IMR-90 (cell line): ENCODE measurements at regions not wholly inside any gene's neighbourhood (a gene's known extent, or its start where the extent isn't known, plus 50 kb on each side); places are given as distances from the start of the nearest gene placed in this dataset.

ENCODE experiments used
- ATAC-seq: fragments of 200-7000 bp; cut with Tn5 transposase; 2 replicates; pipeline ENCODE4 v1.9.1; 2020; ENCODE audit warnings: low read depth, mild to moderate bottlenecking, moderate library complexity
- BruUV-seq: library from RNA; stranded (reverse); fragments of 400-500 nt; replicated peaks from 2 replicates; lab custom pipeline; 2021; lab: Mats Ljungman, UMichigan
- CTCF ChIA-PET: fragments of 300-600 bp; formaldehyde crosslinking; extraction: SDS; loops from one replicate; lab custom pipeline; 2021; ENCODE audit warnings: antibody characterized with exemption; lab: Yijun Ruan, JAX
- POLR2A ChIA-PET: fragments of 300-600 bp; sonication (Branson Sonifier 250); formaldehyde crosslinking; loops from one replicate; lab custom pipeline; 2022; ENCODE audit warnings: antibody characterized with exemption; ENCODE audit not compliant: unreplicated experiment; lab: Charles Lee
- DNase-seq: peaks from one replicate; pipeline ENCODE4 v3.0.0; 2013
- H2AFZ ChIP-seq: replicated peaks from 2 replicates; pipeline ENCODE3; 2013; ENCODE audit warnings: low read length, mild to moderate bottlenecking; ENCODE audit not compliant: poor library complexity
- H2AK5ac ChIP-seq: 2 replicates; pipeline ENCODE4 v1.6.1; 2013; ENCODE audit warnings: low read depth, low read length, inconsistent platforms
- H2AK9ac ChIP-seq: replicated peaks from 2 replicates; pipeline ENCODE3; 2013; ENCODE audit warnings: mild to moderate bottlenecking, low read depth, low read length, moderate library complexity; ENCODE audit not compliant: poor library complexity
- H2BK120ac ChIP-seq: 2 replicates; pipeline ENCODE4 v1.6.1; 2013; ENCODE audit warnings: low read depth, low read length, inconsistent platforms
- H2BK15ac ChIP-seq: 3 replicates; pipeline ENCODE4 v1.6.1; 2013; ENCODE audit warnings: low read depth, low read length, inconsistent platforms
- H2BK20ac ChIP-seq: 2 replicates; pipeline ENCODE4 v1.6.1; 2013; ENCODE audit warnings: low read depth, mild to moderate bottlenecking, inconsistent platforms, low read length, moderate library complexity
- H2BK5ac ChIP-seq: 2 replicates; pipeline ENCODE4 v1.6.1; 2013; ENCODE audit warnings: mild to moderate bottlenecking, low read depth, low read length, inconsistent platforms; ENCODE audit not compliant: poor library complexity, severe bottlenecking
- H3K14ac ChIP-seq: replicated peaks from 2 replicates; pipeline ENCODE4 v1.6.1; 2013; ENCODE audit warnings: low read depth, low read length, inconsistent platforms
- H3K18ac ChIP-seq: 2 replicates; pipeline ENCODE4 v1.6.1; 2013; ENCODE audit warnings: low read depth, low read length, control low read depth
- H3K23ac ChIP-seq: 2 replicates; pipeline ENCODE4 v1.6.1; 2013; ENCODE audit warnings: low read depth, low read length, inconsistent platforms
- H3K27ac ChIP-seq: 2 replicates; pipeline ENCODE4 v1.5.1; 2013; ENCODE audit warnings: mild to moderate bottlenecking, control low read depth, low read length; ENCODE audit not compliant: insufficient read depth
- H3K27me3 ChIP-seq: 2 replicates; pipeline ENCODE4 v1.6.1; 2013; ENCODE audit warnings: low read length; ENCODE audit not compliant: control insufficient read depth, insufficient read depth
- H3K36me3 ChIP-seq: 2 replicates; pipeline ENCODE4 v1.6.1; 2013; ENCODE audit warnings: low read length, mixed read lengths; ENCODE audit not compliant: control insufficient read depth, insufficient read depth
- H3K4ac ChIP-seq: 2 replicates; pipeline ENCODE4 v1.6.1; 2013; ENCODE audit warnings: low read depth, low read length, inconsistent platforms
- H3K4me1 ChIP-seq: 2 replicates; pipeline ENCODE4 v1.6.1; 2013; ENCODE audit warnings: low read length, mixed read lengths; ENCODE audit not compliant: control insufficient read depth, insufficient read depth
- H3K4me2 ChIP-seq: 2 replicates; pipeline ENCODE4 v1.6.1; 2013; ENCODE audit warnings: low read depth, mild to moderate bottlenecking, control low read depth, low read length, moderate library complexity
- H3K4me3 ChIP-seq: 2 replicates; pipeline ENCODE4 v1.5.1; 2013; ENCODE audit warnings: low read depth, mild to moderate bottlenecking, control low read depth, low read length, moderate library complexity; ENCODE audit not compliant: insufficient read depth
- H3K56ac ChIP-seq: 2 replicates; pipeline ENCODE4 v1.6.1; 2013; ENCODE audit warnings: low read length, inconsistent platforms; ENCODE audit not compliant: insufficient read depth; ENCODE audit errors: extremely low read depth
- H3K79me1 ChIP-seq, 2 experiments: 2 replicates each; pipeline ENCODE4 v1.6.1; 2013; ENCODE audit warnings: low read length in 2 of 2, inconsistent platforms in 1 of 2, low read depth in 1 of 2
- H3K9ac ChIP-seq: 2 replicates; pipeline ENCODE4 v1.6.1; 2013; ENCODE audit warnings: low read depth, low read length, control low read depth
- H3K9me1 ChIP-seq: 2 replicates; pipeline ENCODE4 v1.6.1; 2013; ENCODE audit warnings: low read length, inconsistent platforms; ENCODE audit not compliant: insufficient read depth
- H3K9me3 ChIP-seq: 2 replicates; pipeline ENCODE4 v1.6.1; 2013; ENCODE audit warnings: low read length; ENCODE audit not compliant: control insufficient read depth, insufficient read depth
- H4K20me1 ChIP-seq: 2 replicates; pipeline ENCODE4 v1.6.1; 2013; ENCODE audit warnings: low read length, inconsistent platforms; ENCODE audit not compliant: insufficient read depth
- H4K5ac ChIP-seq: 2 replicates; pipeline ENCODE4 v1.6.1; 2013; ENCODE audit warnings: mild to moderate bottlenecking, low read depth, low read length, control low read depth
- H4K8ac ChIP-seq, 2 experiments: 2 replicates each; pipeline ENCODE4 v1.6.1; 2013; ENCODE audit warnings: low read depth in 2 of 2, low read length in 2 of 2, control low read depth in 1 of 2, inconsistent platforms in 1 of 2
- H4K91ac ChIP-seq: 2 replicates; pipeline ENCODE4 v1.6.1; 2013; ENCODE audit warnings: low read depth, low read length, inconsistent platforms; ENCODE audit not compliant: insufficient read depth
- CEBPB ChIP-seq: IDR thresholded peaks from 2 replicates; pipeline ENCODE4 v1.6.1; 2012; ENCODE audit warnings: low read depth, low read length, improper control_type of control experiment
- CHD1 ChIP-seq: IDR thresholded peaks from 2 replicates; pipeline ENCODE4 v1.6.1; 2012; ENCODE audit warnings: low read depth, low read length, improper control_type of control experiment
- CTCF ChIP-seq: conservative IDR thresholded peaks from 2 replicates; pipeline ENCODE4 v1.5.1; 2012; ENCODE audit warnings: mild to moderate bottlenecking, low read depth, low read length, improper control_type of control experiment
- FOS ChIP-seq: fragments of 150-350 bp; IDR thresholded peaks from 2 replicates; pipeline ENCODE4 v1.6.1; 2016; ENCODE audit warnings: low read depth, low read length
- NFE2L2 ChIP-seq: fragments of 150-350 bp; IDR thresholded peaks from 2 replicates; pipeline ENCODE4 v1.6.1; 2016; ENCODE audit warnings: low read depth, mild to moderate bottlenecking, low read length
- RAD21 ChIP-seq: IDR thresholded peaks from 2 replicates; pipeline ENCODE4 v1.6.1; 2012; ENCODE audit warnings: low read length, improper control_type of control experiment
- WGBS, 2 experiments: methylation state at CpG; one replicate each; pipeline versions ENCODE4 v1.1.5 to v1.1.7; 2013; ENCODE audit warnings: missing lambda C conversion rate in 2 of 2; ENCODE audit not compliant: insufficient read length in 1 of 2; ENCODE audit errors: extremely low coverage in 2 of 2; 5-methylcytosine and 5-hydroxymethylcytosine counted together
- dilution Hi-C: fragments of 300-500 bp; cut with HindIII; formaldehyde crosslinking; loops from one replicate; pipeline ENCODE4 v1.14.3; 2018; ENCODE audit warnings: low sequenced_read_pairs; ENCODE audit not compliant: unreplicated experiment
- in situ Hi-C: fragments of 300-500 bp; cut with MboI; formaldehyde crosslinking; loops from 3 replicates; pipeline ENCODE4 v1.14.3; 2019; ENCODE audit warnings: low sequenced_read_pairs, inconsistent platforms, mixed read lengths
- intact Hi-C: fragments of 100-400 bp; cut with micrococcal nuclease; formaldehyde crosslinking; loops from 2 replicates; pipeline ENCODE4 v1.10.0; 2022
- TF ChIP-seq, protein P1 (sequence below): fragments of 150-350 bp; IDR thresholded peaks from 2 replicates; pipeline ENCODE4 v1.6.1; 2017; ENCODE audit warnings: mild to moderate bottlenecking, antibody characterized with exemption, low read length, low read depth

DNA sequence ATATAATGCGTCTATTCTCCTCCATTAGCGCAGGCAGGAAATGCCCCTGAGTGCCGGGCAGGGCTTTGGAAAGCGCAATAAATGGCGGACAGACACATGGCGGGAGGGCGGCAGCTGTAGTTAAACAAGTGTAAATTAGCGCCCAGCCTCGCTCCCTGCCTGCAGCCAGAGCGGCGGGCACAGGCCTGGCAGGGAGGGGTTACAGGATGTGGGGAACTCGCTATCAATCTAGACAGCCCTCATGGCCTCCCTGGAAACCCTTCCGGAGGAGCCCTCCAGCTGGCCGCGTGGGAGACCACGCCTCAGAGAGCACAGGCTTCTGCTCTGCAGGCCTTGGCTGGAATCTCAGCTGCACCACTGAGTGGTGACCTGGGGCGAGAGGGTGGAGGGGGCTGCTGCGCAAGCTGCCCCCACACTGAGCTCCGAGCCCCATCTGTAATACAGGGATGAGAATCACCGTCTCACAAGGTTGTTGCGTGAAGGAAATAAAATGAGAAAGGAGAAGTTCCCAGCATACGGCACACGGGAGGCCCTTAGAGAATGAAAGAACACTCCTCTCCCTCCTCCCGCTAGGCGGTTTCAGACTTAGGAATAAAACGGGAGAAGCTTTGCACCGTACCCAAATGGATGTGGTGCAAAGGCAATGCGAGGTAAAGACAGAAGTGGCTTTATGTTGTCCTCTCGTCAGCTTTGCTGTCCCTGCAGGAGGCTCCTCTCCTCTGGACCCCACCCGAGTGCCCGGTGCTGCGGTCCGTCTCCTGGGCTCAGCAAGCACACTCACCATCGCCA is 167.2 kb upstream of the POU3F1 start:
- no peak overlapping the region for H3K23ac ChIP-seq
- no peak overlapping the region for H3K14ac ChIP-seq
- ATAC-seq = no peak
- no peak overlapping the region for H4K91ac ChIP-seq
- in situ Hi-C loops = no loop called here
- H3K36me3 ChIP-seq = no peaks in the 10 kb centered on the region
- H3K9ac ChIP-seq = no peak overlapping the region
- no peak overlapping the region for H3K27ac ChIP-seq
- no peak overlapping the region for H3K4me2 ChIP-seq
- H4K8ac ChIP-seq = no peak overlapping the region
- ChIA-PET CTCF (no interaction called here), POLR2A (no interaction called here)
- intact Hi-C loops = no loop called here
- no TSS peak for BruUV-seq
- WGBS, 2 experiments = 75% methylated on average over 9 of the region's 34 CpGs; no CpG with 5 or more reads in 1 of the 2 experiments
- no peak overlapping the region for H2AK5ac ChIP-seq
- H3K79me1 ChIP-seq = no peaks in the 10 kb centered on the region
- no peak overlapping the region for H2AK9ac ChIP-seq
- no peaks in the 10 kb centered on the region for H4K20me1 ChIP-seq
- H4K5ac ChIP-seq = no peak overlapping the region
- H3K56ac ChIP-seq = no peak overlapping the region
- no peak overlapping the region for H3K4ac ChIP-seq
- dilution Hi-C loops = no loop called here
- no peak overlapping the region for H2BK20ac ChIP-seq
- H2AFZ ChIP-seq = no peak overlapping the region
- no peak overlapping the region for H2BK15ac ChIP-seq
- no peak overlapping the region for H3K18ac ChIP-seq
- no peaks in the 10 kb centered on the region for H3K9me1 ChIP-seq
- no peak overlapping the region for H2BK120ac ChIP-seq
- TF ChIP-seq FOS = no peak
- TF ChIP-seq NFE2L2 = no peak
- no peak for TF ChIP-seq CEBPB
- no peak for TF ChIP-seq RAD21
- TF ChIP-seq, protein P1, sequence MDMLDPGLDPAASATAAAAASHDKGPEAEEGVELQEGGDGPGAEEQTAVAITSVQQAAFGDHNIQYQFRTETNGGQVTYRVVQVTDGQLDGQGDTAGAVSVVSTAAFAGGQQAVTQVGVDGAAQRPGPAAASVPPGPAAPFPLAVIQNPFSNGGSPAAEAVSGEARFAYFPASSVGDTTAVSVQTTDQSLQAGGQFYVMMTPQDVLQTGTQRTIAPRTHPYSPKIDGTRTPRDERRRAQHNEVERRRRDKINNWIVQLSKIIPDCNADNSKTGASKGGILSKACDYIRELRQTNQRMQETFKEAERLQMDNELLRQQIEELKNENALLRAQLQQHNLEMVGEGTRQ = no peak
- TF ChIP-seq CHD1 = no peak
- TF ChIP-seq CTCF = no peak
- H3K4me1 ChIP-seq = no peaks in the 10 kb centered on the region
- no peak overlapping the region for H2BK5ac ChIP-seq
- no peaks in the 10 kb centered on the region for H3K9me3 ChIP-seq
- no peak for DNase-seq
- no peaks in the 10 kb centered on the region; the same call in 1 of the 2 replicates for H3K27me3 ChIP-seq
- no peak overlapping the region for H3K4me3 ChIP-seq
